ENCODE measurements at regions not wholly inside any gene's neighbourhood (a gene's known extent, or its start where the extent isn't known, plus 50 kb on each side); places are given as distances from the start of the nearest gene placed in this dataset.

GRCh38 chr6:170007468-170008293 is 256.3 kb downstream of the ERMARD start:
- no peak for TF ChIP-seq CTCF (IDR thresholded peaks at IDR 0.05)
- no peak for TF ChIP-seq EP300 (IDR thresholded peaks at IDR 0.05)
- no peak for TF ChIP-seq POLR2AphosphoS5 (IDR thresholded peaks at IDR 0.05)

All from esophagus muscularis mucosa (tissue), 4 donors.